HG03469 (cell line): ENCODE measurements at regions not wholly inside any gene's neighbourhood (a gene's known extent, or its start where the extent isn't known, plus 50 kb on each side); places are given as distances from the start of the nearest gene placed in this dataset.

Experiments used
- ATAC-seq: cut with Tn5 transposase; IDR thresholded peaks from one replicate; pipeline ENCODE4 v1.9.1; 2021; ENCODE audit warnings: mild to moderate bottlenecking, moderate library complexity, moderate number of reproducible peaks; ENCODE audit not compliant: unreplicated experiment

DNA sequence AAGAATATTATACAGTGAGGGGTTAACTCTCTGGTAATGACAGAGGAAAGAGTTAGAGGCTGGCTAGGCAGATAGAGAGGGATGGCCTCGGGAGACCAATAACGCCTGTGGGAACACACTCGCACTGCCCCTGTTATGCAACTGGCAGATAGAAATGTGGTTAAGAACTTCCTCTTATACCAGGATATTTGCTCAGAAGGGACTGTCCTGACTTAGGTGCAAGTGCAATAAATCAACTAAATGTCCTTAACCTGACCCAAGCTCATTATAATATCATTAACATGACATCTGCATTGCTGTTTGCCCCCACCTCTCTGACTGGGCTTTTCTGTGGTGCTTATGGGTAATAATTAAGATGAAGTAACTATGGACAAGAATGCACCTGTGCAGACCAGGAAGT, 1518.0 kb downstream of the NCAM2 start:
- no peak for ATAC-seq

DNA sequence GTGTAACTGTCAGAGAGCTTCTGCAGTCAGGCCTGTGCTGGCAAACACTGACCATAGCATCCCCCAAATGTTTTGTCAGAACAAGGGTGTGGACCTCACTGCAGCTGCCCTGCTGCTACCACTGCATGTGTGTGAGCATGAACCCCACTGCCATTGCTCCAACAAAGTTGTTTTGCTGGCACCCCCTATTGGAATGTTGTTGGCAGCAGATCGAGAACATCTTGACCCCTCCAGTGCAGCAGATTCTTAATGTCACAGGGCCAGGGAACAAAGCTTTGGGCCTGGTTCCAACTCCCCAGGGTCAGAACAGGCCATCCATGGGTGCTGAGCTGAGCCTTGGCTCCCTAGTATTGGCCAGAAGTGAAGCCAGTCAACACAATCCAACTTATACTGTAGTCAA, 1537.4 kb downstream of the NCAM2 start:
- ATAC-seq, result no peak

DNA sequence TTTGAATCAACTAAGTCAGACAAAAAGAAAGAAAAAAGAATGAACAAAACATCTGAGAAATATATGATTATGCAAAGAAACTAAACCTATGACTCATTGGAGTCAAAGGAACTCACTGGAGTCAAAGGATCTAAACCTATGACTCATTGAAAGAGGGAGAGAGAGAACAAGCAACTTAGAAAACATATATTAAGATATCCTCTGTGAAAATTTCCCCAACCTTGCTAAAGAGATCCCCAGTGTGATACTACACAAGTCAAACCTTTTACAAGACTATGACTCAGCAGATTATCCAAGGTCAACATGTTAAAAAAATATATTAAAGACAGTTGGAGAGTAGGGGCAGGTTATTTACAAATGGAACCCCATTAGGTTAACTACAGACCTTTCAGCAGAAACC, 1538.3 kb downstream of the NCAM2 start:
- no peak for ATAC-seq

DNA sequence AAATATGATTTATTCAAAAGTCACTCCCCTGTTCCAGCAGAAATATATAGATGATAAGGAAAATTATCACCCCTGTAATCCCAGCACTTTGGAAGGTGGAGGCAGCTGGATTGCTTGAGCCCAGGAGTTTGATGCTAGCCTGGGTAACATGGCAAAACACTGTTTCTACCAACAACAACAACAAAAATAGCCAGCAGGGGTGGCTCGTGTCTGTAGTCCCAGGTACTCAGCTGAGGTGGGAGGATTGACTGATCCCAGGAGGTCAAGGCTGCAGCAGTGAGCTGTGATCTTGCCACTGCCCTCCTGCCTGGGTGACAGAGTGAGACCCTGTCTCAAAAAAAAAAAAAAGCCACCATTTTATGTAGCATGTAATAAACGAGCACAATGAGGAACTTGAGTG, 1546.5 kb downstream of the NCAM2 start:
- ATAC-seq, result no peak

DNA sequence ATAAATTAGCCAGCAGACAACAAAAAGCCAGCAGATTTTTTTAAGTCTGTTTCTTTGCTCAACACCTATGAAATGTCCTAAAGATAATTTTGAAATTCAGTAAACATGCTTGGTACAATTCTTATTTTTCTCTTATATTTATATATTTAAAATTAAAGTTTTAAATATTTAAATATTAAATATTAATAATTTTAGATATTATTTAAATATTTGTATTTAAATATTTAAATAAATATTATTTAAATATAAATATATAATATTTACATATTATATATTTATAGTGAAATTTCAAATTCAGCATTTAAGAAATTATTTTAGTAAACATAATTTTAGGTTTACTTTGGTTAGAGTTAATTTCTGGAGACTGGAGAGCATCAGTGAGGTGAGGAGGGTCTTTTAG, 1554.2 kb downstream of the NCAM2 start:
- ATAC-seq, result no peak

DNA sequence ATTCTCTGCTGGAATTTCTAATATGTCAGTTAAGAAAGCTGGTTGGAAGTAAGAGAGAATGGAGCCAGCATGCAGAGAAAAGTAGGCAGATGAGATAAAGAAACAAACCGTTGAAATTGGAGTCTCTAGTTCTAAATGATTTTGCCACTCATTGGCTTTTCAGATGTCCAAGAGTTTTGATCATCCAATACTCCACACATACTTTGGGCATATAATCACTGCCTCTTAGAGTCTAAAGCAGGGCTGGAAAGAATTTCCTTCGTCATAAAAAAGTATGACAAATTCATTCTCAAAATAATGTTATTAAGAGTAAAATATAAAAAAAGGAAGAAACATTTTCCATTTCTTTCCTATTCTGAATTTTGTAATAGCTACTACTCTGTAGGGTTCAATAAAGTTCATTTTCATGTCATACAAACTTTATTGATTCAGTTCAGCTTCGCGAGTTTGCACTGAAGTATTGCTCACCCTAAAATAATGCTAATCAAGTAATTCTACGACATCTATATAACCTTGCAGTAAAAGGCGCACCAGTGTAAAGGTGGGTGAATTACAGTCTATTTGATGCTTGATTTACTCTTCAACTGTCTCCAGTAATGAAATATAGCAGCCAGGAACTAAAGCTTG, 1556.6 kb downstream of the NCAM2 start:
- no peak for ATAC-seq

DNA sequence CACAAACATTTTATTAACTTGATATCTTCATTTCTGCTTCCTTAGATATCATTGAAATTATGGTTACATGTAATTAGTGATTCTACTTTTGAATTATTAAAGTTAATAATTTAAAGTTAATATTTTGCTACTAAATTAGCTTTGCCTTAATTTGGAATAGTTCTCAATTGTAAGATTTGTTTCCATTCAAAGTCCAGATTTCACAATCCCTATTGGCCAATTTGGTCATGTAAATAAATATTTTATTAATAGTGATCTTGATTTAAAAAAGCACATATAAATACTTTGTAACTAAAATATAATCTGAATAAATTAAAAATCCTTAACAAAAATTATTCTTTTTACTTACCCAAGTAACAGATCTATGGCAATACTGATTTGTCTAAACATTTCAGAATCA, 1558.6 kb downstream of the NCAM2 start:
- no peak for ATAC-seq

DNA sequence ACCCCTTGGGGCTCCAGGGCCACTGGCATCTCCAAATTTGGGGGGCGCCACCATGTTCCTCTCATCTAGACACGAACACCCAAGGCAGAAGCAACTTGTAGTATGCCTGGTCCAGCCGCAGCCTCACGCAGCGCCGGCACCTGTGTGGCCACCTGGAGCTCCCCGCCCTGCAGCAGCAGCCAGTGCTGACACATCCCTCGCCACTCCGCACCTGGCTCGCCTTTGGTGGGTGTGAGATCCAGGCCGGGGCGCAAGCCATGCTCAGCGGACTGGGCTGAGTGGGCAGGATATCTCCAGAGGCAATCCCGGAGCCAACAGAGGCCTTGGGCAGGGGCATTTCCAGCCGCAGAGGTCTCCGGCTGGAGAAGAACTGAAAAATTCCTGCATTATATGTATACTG, 1563.7 kb downstream of the NCAM2 start:
- ATAC-seq, result no peak

DNA sequence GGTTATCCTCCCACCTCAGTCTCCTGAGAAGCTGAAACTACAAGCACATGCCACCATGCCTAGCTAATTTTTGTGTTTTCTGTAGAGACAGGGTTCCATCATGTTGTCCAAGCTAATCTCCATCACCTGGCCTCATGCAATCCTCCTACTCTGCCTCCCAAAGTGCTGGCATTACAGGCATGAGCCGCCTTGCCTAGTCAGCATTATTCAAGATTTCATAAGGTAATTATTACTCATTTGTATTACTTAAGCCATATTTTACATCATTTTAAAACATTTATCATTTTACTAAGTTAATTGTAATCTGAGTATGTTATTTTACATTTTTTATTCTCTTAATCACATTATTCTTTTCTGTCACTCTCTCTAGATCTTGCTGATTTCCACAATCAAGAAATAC, 1575.6 kb downstream of the NCAM2 start:
- ATAC-seq, result no peak

DNA sequence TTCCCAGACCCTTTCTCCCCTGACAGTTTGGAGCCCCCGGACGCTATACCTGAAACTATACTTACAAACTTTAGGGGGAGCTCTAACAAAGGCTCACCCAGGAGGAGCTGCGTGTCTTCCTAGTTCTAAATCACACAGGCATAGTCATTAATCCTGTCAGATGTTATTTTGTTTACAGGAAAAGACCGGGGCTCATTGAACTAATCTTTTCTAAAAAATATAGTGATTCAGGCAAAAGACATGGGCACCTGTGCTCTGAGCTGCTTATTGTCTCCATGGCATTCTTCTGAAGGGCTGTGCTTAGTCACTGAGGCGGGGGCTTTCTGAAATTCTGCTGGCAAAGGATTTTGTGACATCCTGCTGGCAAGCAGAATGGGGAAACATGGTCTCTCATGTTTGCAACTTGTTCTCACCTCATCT, 1577.0 kb downstream of the NCAM2 start:
- no peak for ATAC-seq

DNA sequence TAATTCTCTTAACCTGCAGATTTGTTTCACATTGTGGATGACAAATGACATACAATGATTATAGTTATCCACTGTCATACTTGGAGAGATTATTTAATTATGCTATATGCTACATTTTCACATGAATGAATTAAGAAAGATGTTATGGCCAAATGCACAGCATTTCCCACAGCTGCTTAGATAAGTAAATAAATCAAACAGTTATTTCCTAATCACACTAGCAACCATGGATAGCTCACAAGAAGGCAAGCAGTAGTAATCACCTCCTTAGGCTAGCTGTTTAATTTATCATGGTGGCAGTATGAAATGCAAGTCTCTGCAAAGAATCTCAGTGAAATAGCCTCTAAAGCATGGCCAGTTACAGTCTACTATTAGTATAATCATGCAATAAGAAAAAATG, 1581.5 kb downstream of the NCAM2 start:
- ATAC-seq, result no peak

DNA sequence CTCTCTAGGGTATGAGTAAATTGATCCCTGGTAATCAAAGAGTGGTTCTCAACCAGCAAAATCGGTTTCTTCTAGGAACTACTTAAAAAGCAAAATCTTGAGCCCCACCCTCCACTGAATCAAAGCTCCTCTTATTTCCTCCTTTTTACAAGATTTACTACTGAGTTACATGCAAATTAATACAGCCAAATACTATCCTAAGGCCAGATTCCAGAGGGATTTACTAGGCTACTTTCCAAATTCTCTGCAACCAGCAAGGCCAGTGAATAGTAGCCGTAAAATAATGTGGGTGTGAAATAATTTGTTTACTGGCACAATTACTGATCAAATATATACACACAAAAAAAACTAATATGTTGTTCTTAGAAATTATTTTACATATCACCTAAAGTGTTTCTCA, 1583.8 kb downstream of the NCAM2 start:
- ATAC-seq, result no peak

DNA sequence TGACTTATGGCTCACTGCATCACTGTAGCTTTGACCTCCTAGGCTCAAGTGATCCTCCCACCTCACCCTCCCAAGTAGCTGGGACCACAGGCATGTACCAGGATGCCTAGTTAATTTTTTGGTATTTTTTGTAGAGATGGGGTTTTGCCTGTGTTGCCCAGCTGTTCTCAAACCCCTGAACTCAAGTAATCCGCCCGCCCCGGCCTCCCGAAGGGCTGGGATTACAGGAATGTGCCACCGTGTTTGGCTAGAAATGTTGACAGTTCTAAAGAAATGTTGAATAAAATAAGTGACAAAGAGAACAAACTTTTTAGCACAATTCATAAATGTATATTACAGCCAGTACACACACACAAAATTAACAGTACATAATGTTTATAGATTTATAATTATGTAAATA, 1586.1 kb downstream of the NCAM2 start:
- ATAC-seq, result no peak

DNA sequence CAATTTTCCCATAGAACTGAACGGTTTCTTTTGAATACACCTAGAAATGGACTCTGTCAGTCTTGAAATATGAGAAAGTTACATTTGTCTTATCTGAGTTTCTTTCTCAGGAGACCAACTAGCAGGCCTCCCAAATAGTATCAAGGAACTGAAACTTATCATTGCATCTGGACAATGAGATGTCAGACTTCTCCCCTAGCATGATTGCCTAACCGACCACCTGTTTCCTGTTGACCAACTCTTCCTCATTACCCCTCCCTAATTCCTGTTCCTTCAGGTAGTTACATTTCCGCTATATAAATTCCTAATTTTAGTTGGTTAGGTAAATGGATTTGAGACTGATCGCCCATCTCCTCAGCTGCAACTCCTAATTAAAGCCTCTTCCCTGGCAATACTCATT, 1587.3 kb downstream of the NCAM2 start:
- ATAC-seq, result no peak

DNA sequence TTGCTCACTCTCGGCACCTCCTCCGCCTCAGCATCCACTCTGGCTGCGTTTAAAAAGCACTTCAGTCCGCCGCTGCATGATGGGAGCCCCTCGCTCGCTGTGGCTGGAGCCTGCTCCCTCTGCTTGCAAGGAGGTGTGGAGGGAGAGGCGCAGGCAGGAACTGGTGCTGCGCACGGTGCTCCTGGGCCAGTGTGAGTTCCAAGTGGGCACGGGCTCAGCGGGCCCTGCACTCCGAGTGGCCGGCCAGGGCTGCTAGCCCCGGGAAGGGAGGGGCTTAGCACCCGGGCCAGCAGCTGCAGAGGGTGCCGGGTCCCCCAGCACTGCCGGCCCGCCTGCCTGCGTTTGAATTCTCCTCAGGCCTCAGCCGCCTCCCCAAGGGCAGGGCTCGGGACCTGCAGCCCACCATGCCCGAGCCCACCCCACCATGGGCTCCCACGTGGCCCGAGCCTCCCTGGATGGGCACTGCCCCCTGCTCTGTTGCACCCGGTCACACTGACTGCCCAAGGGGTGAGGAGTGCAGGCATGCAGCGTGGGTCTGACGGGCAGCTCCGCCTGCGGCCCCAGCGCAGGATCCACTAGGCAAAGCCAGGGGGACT, 1599.5 kb downstream of the NCAM2 start:
- ATAC-seq, result no peak

DNA sequence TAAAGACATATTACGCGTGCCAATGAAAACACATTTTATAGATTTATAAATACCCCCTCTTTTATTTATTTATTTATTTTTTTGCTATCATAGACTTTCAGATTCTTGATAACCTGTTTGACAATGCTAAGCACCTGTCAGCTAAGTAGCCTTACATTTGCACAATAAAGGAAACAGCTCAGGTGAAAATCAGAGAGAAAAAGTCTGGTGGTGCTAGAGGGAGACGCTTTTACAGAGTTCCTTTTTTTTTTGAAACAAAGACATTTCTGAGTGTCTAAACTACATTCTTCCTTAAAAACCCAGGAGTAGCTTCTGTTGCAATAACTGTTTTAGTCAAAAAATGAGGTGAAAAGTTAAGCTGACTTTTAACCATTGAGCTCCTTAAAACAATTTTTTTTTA, 1611.6 kb downstream of the NCAM2 start:
- ATAC-seq, result no peak

DNA sequence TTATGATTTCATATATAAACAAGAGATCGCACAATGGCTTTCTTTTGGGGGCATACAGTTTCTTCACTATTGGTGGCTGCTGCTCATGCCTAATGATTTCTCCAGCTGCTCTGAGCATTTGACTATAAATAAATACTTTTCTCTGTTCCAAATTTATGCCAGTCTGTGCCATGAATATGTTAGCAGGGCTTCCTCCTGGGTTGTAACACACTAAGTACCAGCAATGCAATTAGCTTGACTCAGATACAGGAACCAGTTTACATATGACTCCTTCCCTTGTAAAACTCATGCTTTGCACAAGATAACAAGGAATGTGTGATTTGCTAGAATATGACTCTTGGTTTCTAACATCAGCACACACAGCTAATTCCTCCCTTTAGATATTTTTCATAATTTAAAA, 1629.7 kb downstream of the NCAM2 start:
- ATAC-seq, result no peak

DNA sequence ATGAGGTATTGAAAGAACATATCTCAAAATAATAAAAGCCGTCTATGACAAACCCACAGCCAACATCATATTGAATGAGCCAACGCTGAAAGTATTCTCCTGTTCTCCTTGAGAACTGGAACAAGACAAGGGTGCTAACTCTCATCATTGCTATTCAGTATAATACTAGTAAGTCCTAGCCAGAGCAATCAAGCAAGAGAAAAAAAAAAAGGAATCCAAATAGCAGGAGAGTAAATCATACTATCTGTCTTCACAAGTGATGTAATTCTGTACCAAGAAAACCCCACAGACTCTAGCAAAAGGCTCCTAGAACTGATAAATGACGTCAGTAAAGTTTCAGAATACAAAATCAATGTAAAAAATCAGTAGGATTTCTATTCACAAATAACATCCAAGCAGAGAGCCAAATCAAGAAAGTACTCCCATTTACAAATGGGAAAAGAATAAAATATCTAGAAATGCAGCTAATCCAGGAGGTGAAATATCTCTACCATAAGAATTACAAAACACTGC, 1632.8 kb downstream of the NCAM2 start:
- ATAC-seq, result no peak

DNA sequence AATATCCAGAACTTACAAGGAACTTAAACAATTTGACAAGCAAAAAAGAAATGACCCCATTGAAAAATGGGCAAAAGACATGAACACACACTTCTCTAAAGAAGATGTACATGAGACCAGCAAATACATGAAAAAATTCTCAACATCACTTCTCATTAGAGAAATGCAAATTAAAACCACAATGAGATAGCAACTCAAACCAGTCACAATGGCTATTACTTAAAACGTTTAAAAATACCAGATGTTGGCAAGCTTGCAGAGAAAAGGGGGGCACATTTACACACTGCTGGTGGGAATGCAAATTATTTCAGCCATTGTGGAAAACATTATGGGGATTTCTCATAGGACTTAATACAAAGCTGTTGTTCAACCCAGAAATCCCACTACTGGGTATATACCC, 1634.0 kb downstream of the NCAM2 start:
- no peak for ATAC-seq

DNA sequence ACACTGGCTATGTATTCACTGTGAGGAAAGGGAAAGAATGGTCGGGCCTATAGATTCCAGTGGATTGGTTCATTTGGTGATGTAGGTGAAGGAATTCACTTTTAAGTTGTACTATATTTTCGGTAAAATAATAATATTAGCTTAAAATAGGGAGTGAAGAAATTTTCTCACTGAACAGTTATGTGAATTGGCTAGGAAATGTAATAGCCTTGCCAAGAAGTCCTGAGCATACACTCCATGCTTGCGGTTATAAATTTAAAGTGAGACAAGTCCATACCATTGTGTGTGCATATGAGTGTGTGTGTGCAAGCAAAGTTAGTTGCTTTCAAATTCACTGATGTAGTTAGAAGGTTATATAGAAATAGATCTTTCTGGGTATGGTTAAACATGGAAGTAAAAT, 1651.0 kb downstream of the NCAM2 start:
- no peak for ATAC-seq

DNA sequence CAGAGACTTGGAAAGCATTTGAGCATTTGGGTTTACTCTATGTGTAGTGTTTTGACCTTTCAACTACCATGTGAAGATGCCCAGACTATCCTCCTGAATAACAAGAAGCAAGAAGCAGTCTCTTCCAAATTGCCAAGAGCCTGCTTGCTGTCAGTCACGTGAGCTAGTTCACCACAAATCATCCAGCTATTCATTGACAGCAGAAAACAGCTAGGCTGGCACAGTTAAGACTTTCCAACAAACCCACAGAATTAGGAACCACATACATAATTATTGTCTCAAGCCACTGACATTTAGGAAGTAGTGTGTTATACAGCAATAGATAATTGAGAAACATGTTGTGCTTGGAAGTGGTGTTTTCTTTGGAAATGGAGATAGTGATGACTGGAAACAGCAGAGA, 1652.0 kb downstream of the NCAM2 start:
- ATAC-seq, result no peak

DNA sequence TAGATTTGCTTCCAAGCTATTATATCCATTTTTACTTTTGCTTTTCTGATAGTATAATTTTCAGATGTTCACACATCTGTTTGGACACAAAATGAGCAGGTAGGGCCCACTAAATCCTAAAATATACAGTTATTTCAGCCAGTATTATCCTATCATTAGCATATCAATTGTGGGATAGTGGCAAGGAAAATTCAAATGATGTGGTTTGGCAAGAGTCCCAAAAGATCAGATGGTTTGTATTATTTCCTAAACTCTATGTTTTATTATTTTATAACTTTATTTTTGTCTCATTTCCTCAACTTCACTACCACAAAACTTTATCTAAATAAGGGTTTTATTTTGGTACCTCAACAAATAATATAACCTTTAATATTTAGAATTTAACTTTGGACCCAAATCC, 1659.6 kb downstream of the NCAM2 start:
- ATAC-seq, result no peak

DNA sequence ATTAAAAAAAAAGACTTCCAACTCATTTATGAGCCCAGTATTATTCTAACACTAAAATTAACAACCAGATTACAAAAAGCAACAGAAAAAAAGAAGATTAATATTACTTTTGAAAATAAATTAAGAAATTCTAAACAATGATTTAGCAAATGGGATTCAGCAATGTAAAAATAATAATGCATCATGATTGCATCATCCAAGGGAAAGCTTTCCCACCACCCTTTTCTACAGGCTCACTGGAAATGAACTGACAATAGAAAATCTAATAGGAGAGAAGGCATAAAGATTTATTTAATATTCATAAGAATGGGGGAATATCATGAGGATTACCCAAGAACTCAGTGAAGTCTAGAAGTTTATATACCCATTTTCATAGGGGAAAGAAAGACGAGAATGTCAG, 1671.9 kb downstream of the NCAM2 start:
- no peak for ATAC-seq
